ENCODE measurements at regions not wholly inside any gene's neighbourhood (a gene's known extent, or its start where the extent isn't known, plus 50 kb on each side); places are given as distances from the start of the nearest gene placed in this dataset.

GRCh38 chr14:50020799-50021198 lies 95.6 kb downstream of the VCPKMT start:
- TF ChIP-seq CTCF (IDR thresholded peaks at IDR 0.05; ENCODE audit: low read depth, low read length) (no peak), EZH2phosphoT487 (IDR thresholded peaks at IDR 0.05; ENCODE audit: low read depth) (no peak)
